ENCODE measurements at regions not wholly inside any gene's neighbourhood (a gene's known extent, or its start where the extent isn't known, plus 50 kb on each side); places are given as distances from the start of the nearest gene placed in this dataset.
"Not testable (repeated sequence)": the region's sequence is repeated elsewhere in the genome, so short reads cannot be mapped to it uniquely, and the experiment has no call there.

DNA sequence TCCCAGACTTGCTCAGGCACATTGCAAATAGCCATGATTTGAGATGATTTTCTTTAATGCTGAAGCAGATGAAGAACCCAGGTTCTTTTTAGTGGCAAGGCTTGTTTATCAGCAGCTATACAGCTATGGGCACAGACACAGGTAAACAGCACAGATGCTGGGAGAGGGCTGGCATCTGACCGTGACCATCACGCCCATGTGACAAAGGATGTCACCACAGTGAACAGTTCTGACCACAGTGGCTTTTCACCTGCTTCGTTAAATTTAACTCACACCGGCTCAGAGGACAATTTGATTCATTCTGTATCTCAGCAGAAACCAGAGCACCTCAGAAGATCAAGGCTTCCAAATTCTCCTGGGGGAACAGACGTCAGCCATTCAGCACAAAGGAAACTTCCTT, 142.6 kb downstream of the CDH26 start:
- no peak for DNase-seq

DNA sequence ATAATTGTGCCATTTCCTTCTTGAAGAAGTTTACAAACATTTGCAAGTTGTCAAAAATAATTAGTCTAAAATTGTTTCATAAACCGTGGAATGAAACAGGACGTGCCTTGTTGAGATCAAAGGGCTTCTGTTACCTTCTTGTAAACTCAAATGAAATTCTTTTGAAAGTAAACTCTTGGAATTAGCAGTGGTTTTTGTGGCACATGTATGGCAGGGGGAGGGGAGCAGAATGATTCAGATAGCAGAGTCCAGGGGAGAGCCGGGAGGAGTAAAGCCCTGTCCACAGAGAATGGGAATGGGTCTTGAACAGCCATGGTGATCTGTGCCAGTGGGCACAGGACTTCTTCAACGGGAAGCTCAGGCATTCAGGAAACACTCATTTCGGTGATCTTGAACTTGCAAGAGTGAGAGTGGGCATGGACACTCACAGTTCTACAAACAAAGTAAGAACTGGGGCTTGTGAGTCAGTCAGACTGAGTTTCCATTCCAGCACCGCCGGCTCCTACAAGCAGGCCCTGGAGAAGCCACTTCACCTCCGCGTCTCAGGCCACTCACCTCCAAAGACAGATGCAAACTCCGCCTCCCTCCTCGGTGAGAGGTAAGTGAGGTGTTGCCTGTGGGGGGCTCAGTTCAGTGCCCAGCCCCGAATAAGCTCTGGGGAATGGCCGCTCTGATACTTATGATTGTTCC, 143.1 kb downstream of the CDH26 start:
- DNase-seq, result no peak

- no peak for DNase-seq
These were observed 143.7 kb downstream of the CDH26 start for GRCh38 chr20:60101891-60102281.

- DNase-seq, result no peak
These were observed 144.5 kb downstream of the CDH26 start for GRCh38 chr20:60102665-60103210.

GRCh38 chr20:60104993-60105803, 147.0 kb downstream of the CDH26 start:
- DNase-seq, result no peak

DNA sequence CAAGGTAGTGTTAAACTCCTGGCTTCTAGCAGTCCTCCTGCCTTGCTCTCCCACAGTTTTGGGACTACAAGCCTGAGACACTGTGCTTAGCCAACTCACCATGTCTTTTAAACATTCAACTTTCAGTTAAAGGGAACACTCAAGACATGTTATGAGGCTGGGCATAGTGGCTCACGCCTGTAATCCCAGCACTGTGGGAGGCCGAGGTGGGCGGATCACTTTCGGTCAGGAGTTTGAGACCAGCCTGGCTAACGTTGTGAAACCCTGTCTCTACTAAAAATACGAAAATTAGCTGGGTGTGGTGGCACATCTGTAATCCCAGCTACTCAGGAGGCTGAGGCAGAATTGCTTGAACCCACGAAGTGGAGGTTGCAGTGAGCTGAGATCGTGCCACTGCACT, 148.0 kb downstream of the CDH26 start:
- DNase-seq, result not testable (repeated sequence)

- DNase-seq, result no peak
These were observed 149.6 kb downstream of the CDH26 start for GRCh38 chr20:60107621-60108390.

- DNase-seq, result no peak
These were observed 150.2 kb downstream of the CDH26 start for GRCh38 chr20:60108397-60108796.

DNA sequence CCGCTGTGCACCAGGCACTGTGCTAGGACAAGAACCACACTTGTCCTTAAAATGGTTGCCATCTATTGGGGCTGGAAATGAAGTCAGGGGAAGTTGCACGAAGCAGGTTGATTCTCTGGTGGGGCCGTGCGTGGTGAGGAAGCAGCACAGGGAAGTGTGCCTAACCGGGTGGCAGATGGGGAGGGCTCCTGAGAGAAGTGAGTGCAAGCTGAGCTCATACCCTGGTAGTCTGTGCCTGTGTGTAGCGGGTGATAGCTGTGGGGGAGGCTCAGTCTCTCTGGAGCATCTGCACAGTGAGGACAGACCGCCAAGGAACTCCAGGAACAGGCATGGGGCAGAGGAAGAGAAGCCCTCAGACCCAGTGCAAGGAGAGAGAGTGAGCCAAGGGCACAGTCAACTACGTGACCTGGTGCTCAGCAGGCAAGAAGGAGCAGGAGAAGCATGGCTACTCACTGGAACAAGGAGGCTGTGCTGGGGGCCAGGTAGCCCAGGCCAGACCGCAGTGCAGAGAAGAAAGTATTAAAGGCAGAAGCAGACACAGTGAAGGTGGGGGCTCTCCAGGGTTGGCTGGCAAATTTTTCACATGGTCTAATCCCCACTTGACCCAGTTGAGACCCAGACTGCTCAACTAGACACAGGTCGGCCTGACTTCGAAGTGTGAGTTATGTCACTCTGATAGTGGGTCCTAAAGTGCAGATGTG, 155.0 kb downstream of the CDH26 start:
- DNase-seq, result no peak

GRCh38 chr20:60113771-60114170, 155.5 kb downstream of the CDH26 start:
- no peak for DNase-seq

- no peak for DNase-seq
These were observed 157.2 kb downstream of the CDH26 start for GRCh38 chr20:60115451-60115850.

GRCh38 chr20:60116128-60116909, 158.1 kb downstream of the CDH26 start:
- no peak for DNase-seq

- DNase-seq, result peak; percentile 81
These were observed 158.8 kb downstream of the CDH26 start for GRCh38 chr20:60117065-60117464.

GRCh38 chr20:60121903-60122302, 163.7 kb downstream of the CDH26 start:
- DNase-seq, result no peak

DNA sequence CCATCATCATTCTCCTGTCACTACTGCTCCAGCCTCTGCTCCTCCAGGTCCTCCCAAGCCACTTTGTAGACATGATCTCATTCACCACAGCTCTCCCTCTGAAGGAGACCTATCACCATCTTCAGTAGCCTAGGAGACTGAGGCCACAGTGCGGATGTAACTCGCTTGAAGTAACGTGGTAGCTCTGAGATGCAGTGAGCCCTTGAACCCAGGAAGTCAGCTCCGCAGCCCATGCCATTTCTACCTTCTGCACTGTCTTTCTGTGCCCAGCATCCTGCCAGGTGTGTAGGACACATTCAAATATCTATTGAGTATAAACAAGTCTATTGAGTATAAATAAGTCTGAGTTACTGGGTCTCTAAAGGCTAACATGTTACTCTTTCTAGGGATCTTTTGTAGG, 164.4 kb downstream of the CDH26 start:
- no peak for DNase-seq

DNA sequence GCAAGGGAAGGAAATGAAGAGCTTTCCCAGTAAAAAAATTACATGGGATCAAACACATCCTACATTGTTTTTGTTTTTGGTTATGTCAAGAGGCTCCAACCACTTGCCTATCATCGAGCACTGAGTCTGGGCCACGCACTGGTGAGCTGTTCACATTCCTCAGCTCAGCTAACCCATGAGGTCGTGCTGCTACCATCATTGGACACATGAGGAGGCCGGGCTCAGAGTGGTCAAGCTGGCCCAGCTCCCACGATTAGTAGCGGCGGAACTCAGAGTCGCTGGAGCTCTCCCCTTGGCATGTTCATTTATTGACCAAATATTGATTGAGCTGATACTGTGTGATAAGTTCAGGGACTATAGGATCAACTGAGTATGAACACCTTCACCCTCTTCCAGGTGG, 164.9 kb downstream of the CDH26 start:
- DNase-seq, result no peak

- DNase-seq, result no peak
These were observed 165.4 kb downstream of the CDH26 start for GRCh38 chr20:60123652-60124051.

GRCh38 chr20:60124776-60125381, 166.7 kb downstream of the CDH26 start:
- DNase-seq, result no peak

DNA sequence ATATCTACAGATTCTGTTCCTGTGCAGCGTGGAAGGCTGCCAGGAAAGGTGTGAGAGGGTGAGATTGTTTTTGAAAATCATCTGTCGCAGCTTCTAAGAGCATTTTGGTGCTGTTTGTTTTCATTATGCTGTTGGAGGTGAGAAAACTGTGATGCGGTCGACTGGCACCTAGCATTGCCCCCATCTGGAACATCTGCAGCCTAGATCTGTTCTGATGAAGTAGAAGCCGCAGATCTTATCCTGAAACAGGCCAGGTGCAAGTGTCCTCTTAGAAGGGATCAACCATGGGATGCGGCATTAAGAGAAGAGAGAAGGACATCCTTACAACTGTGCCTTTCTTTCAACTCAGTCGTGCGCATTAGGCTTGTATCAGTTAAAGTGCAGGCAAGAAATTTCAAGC, 167.3 kb downstream of the CDH26 start:
- no peak for DNase-seq

- DNase-seq, result no peak
These were observed 168.8 kb downstream of the CDH26 start for GRCh38 chr20:60126975-60127374.

- no peak for DNase-seq
These were observed 173.2 kb downstream of the CDH26 start for GRCh38 chr20:60131375-60131774.
